HepG2 (cell line): ENCODE measurements at regions not wholly inside any gene's neighbourhood (a gene's known extent, or its start where the extent isn't known, plus 50 kb on each side); places are given as distances from the start of the nearest gene placed in this dataset.

Experiments used
- CBFB ChIP-seq: sonication (generic); formaldehyde crosslinking; IDR thresholded peaks from 2 replicates; pipeline ENCODE4 v1.4.0; 2020; ENCODE audit warnings: missing genetic modification reagents
- FIP1L1 ChIP-seq: fragments of 200-400 bp; formaldehyde crosslinking; IDR thresholded peaks from 2 replicates; pipeline ENCODE4 v1.6.1; 2018; ENCODE audit warnings: low read depth, mild to moderate bottlenecking, low read length, moderate library complexity, borderline replicate concordance; ENCODE audit not compliant: insufficient read depth
- NFATC3 ChIP-seq: sonication (generic); formaldehyde crosslinking; IDR thresholded peaks from 2 replicates; pipeline ENCODE4 v1.5.1; 2020; ENCODE audit warnings: mild to moderate bottlenecking, missing genetic modification reagents
- SMAD1 ChIP-seq: sonication (generic); formaldehyde crosslinking; IDR thresholded peaks from 2 replicates; pipeline ENCODE4 v1.4.0; 2020; ENCODE audit warnings: missing genetic modification reagents, low read depth, mild to moderate bottlenecking, borderline replicate concordance
- TBX2 ChIP-seq: sonication (generic); formaldehyde crosslinking; IDR thresholded peaks from 2 replicates; pipeline ENCODE4 v1.5.0; 2020; ENCODE audit warnings: missing genetic modification reagents, mild to moderate bottlenecking, borderline replicate concordance
- ZNF562 ChIP-seq: sonication (generic); formaldehyde crosslinking; IDR thresholded peaks from 2 replicates; pipeline ENCODE4 v1.8.0; 2022; ENCODE audit warnings: missing genetic modification reagents, borderline replicate concordance
- TF ChIP-seq, protein P1 (sequence below): sonication (generic); formaldehyde crosslinking; IDR thresholded peaks from 2 replicates; pipeline ENCODE4 v1.5.0; 2020; ENCODE audit warnings: mild to moderate bottlenecking, missing genetic modification reagents, moderate library complexity

- TF ChIP-seq FIP1L1 (no peak), ZNF562 (CRISPR knock-in tag) (no peak), NFATC3 (CRISPR knock-in tag) (no peak), SMAD1 (CRISPR knock-in tag) (no peak), CBFB (no peak), TBX2 (no peak)
- TF ChIP-seq, protein P1, sequence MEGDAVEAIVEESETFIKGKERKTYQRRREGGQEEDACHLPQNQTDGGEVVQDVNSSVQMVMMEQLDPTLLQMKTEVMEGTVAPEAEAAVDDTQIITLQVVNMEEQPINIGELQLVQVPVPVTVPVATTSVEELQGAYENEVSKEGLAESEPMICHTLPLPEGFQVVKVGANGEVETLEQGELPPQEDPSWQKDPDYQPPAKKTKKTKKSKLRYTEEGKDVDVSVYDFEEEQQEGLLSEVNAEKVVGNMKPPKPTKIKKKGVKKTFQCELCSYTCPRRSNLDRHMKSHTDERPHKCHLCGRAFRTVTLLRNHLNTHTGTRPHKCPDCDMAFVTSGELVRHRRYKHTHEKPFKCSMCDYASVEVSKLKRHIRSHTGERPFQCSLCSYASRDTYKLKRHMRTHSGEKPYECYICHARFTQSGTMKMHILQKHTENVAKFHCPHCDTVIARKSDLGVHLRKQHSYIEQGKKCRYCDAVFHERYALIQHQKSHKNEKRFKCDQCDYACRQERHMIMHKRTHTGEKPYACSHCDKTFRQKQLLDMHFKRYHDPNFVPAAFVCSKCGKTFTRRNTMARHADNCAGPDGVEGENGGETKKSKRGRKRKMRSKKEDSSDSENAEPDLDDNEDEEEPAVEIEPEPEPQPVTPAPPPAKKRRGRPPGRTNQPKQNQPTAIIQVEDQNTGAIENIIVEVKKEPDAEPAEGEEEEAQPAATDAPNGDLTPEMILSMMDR (CRISPR knock-in tag): no peak
These were observed 231.9 kb downstream of the COG6 start for GRCh38 chr13:39887387-39887786.
